ENCODE measurements at regions not wholly inside any gene's neighbourhood (a gene's known extent, or its start where the extent isn't known, plus 50 kb on each side); places are given as distances from the start of the nearest gene placed in this dataset.
A peak's percentile ranks its signal among the peaks of the same experiment; 100 is the strongest.

DNA sequence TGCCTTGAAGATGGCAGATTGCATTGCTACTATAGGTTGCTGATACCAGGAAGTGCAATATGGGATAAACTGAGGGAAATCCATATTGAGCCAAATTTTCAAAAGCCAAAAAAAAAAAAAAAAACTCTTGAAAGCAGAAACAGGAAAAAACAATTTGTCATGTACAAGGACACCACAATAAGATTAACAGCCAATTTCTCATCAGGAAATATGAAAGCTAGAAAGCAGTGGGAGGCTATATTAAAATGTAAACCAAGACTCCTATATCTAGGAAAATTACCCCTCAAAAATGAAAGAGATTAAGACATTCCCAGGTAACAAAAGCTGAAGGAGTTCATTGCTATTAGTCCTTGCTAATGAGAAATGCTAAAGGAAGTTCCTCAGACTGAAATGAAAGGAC lies 462.8 kb upstream of the DPH6 start:
- Histone ChIP-seq H2AFZ (ENCODE audit: low read length) (no peak overlapping the region), H3K79me2 (ENCODE audit: insufficient read depth, low read length) (no peaks in the 10 kb centered on the region), H3K27me3 (ENCODE audit: control insufficient read depth in 1 of 2, insufficient read depth in 2 of 2, low read length in 2 of 2) (no peaks in the 10 kb centered on the region), H3K9me3 (ENCODE audit: low read length) (peaks cover 21% of the 10 kb centered on the region), H3K4me3 (replicated peaks in 1 of 3; ENCODE audit: insufficient read depth in 1 of 3, low read depth in 2 of 3, low read length in 3 of 3) (no peak overlapping the region), H4K20me1 (ENCODE audit: insufficient read depth, low read length) (no peaks in the 10 kb centered on the region), H3K4me2 (ENCODE audit: low read depth, low read length) (no peak overlapping the region), H3K4me1 (ENCODE audit: insufficient read depth, low read length) (no peaks in the 10 kb centered on the region), H3K36me3 (replicated peaks in 1 of 2; ENCODE audit: control insufficient read depth in 1 of 2, insufficient read depth in 2 of 2, low read length in 2 of 2) (no peaks in the 10 kb centered on the region), H3K9ac (ENCODE audit: insufficient read depth, low read depth, low read length) (no peak overlapping the region), H3K27ac (ENCODE audit: extremely low read length, insufficient read depth, low read length) (no peak overlapping the region)
- DNase-seq (ENCODE audit: low spot score) (no peak), ATAC-seq (no peak), FAIRE-seq (no peak)
- CTCF ChIA-PET (ENCODE audit: low intra/inter-chr PET ratio, low total read pairs): no interaction called here
- POLR2A ChIA-PET: no interaction called here
- in situ Hi-C loops (cut with HindIII; ENCODE audit: extremely low pct_ligation_motif_present, low pct_unique_long_range_greater_than_20kb) (no loop called here), intact Hi-C loops (cut with micrococcal nuclease; ENCODE audit: unreplicated experiment) (no loop called here)
- no TSS peak for BruUV-seq (replicated peaks)
- TF ChIP-seq SP5 (CRISPR knock-in tag; IDR thresholded peaks at IDR 0.05; ENCODE audit: borderline replicate concordance, low read depth) (no peak), ZNF317 (CRISPR knock-in tag; IDR thresholded peaks at IDR 0.05) (peak; percentile 95)

DNA sequence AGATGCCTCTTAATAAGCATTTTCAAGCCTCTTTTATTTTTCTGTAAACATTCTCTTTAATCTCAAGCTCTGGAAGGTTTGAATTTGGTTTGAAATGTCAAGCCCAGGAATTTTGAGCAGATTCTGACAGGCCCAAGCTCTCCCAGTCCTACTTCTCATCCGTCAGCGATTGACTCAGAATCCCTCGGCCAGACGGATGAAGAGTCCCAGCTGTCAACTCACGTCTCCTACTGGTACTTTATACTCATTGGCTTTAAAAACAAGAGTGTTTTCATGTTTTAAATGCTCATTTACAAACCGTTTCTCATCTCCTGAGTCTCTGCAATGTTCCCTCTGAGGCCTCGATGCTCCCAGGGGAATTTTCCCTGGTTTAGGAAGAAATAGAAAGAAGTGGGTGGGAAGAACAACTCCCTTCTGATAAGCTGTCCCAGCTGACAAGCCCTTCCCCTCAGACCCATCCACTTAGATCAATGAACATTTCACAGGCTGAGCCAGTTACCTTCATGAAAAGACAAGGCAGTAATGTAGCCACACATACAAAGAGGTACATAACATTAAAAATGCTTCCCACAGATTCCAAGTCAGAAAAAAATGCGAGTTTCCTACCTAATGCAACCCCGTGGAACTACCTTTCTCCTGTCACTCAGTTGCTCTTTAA lies 478.2 kb upstream of the DPH6 start:
- Histone ChIP-seq H3K4me1 (ENCODE audit: insufficient read depth, low read length) (no peaks in the 10 kb centered on the region), H3K27me3 (ENCODE audit: control insufficient read depth in 1 of 2, insufficient read depth in 2 of 2, low read length in 2 of 2) (no peaks in the 10 kb centered on the region), H3K9me3 (ENCODE audit: low read length) (no peaks in the 10 kb centered on the region), H4K20me1 (ENCODE audit: insufficient read depth, low read length) (no peaks in the 10 kb centered on the region), H2AFZ (ENCODE audit: low read length) (no peak overlapping the region), H3K4me2 (ENCODE audit: low read depth, low read length) (no peak overlapping the region), H3K9ac (ENCODE audit: insufficient read depth, low read depth, low read length) (no peak overlapping the region), H3K79me2 (ENCODE audit: insufficient read depth, low read length) (no peaks in the 10 kb centered on the region), H3K36me3 (replicated peaks in 1 of 2; ENCODE audit: control insufficient read depth in 1 of 2, insufficient read depth in 2 of 2, low read length in 2 of 2) (no peaks in the 10 kb centered on the region), H3K4me3 (replicated peaks in 1 of 3; ENCODE audit: insufficient read depth in 1 of 3, low read depth in 2 of 3, low read length in 3 of 3) (no peak overlapping the region), H3K27ac (ENCODE audit: extremely low read length, insufficient read depth, low read length) (no peak overlapping the region)
- no peak for DNase-seq (ENCODE audit: low spot score)
- CTCF ChIA-PET (ENCODE audit: low intra/inter-chr PET ratio, low total read pairs): no interaction called here
- no TSS peak for BruUV-seq (replicated peaks)
- 29% methylated on average over 9 of the region's 9 CpGs for WGBS (ENCODE audit: low lambda C conversion rate)
- POLR2A ChIA-PET: no interaction called here
- ATAC-seq: no peak
- in situ Hi-C loops (cut with HindIII; ENCODE audit: extremely low pct_ligation_motif_present, low pct_unique_long_range_greater_than_20kb): no loop called here
- no peak for TF ChIP-seq KDM6A (CRISPR knock-in tag; IDR thresholded peaks at IDR 0.05; ENCODE audit: low read depth)
- no peak for TF ChIP-seq POGZ (CRISPR knock-in tag; IDR thresholded peaks at IDR 0.05)
- TF ChIP-seq ZNF567 (CRISPR knock-in tag; IDR thresholded peaks at IDR 0.05; ENCODE audit: borderline replicate concordance): no peak
- no peak for TF ChIP-seq ZKSCAN5 (CRISPR knock-in tag; IDR thresholded peaks at IDR 0.05)
- no peak for FAIRE-seq
- intact Hi-C loops (cut with micrococcal nuclease; ENCODE audit: unreplicated experiment): no loop called here

Measured in HepG2 (cell line).